DOHH2 (cell line): ENCODE measurements at regions not wholly inside any gene's neighbourhood (a gene's known extent, or its start where the extent isn't known, plus 50 kb on each side); places are given as distances from the start of the nearest gene placed in this dataset.

Experiments
- H3F3A ChIP-seq: fragments of 200-600 bp; sonication (generic), shearing (Covaris generic); 2 replicates; pipeline ENCODE4 v1.6.0; 2016; ENCODE audit warnings: antibody characterized with exemption, mild to moderate bottlenecking; ENCODE audit not compliant: control insufficient read depth, insufficient read depth
- H3K27ac ChIP-seq: fragments of 200-600 bp; sonication (generic); 2 replicates; pipeline ENCODE4 v1.5.1; 2014; ENCODE audit warnings: low read depth, mild to moderate bottlenecking, low read length, moderate library complexity
- H3K27me3 ChIP-seq: fragments of 200-600 bp; sonication (generic); 2 replicates; pipeline ENCODE4 v1.6.1; 2014; ENCODE audit warnings: mild to moderate bottlenecking, low read length, mixed read lengths; ENCODE audit not compliant: control insufficient read depth
- H3K36me3 ChIP-seq: fragments of 200-600 bp; sonication (generic); 2 replicates; pipeline ENCODE4 v1.6.1; 2014; ENCODE audit warnings: mild to moderate bottlenecking, low read length, moderate library complexity, mixed read lengths; ENCODE audit not compliant: control insufficient read depth
- H3K4me1 ChIP-seq: fragments of 200-600 bp; sonication (generic); 2 replicates; pipeline ENCODE4 v1.6.1; 2014; ENCODE audit warnings: mild to moderate bottlenecking, low read length, mixed read lengths; ENCODE audit not compliant: control insufficient read depth
- H3K4me2 ChIP-seq: fragments of 200-600 bp; sonication (generic); 2 replicates; pipeline ENCODE4 v1.6.0; 2014; ENCODE audit warnings: mild to moderate bottlenecking, low read length, moderate library complexity
- H3K4me3 ChIP-seq: fragments of 200-600 bp; sonication (generic); 2 replicates; pipeline ENCODE4 v1.5.1; 2014; ENCODE audit warnings: mild to moderate bottlenecking, low read length, mixed read lengths
- H3K79me2 ChIP-seq: fragments of 200-600 bp; sonication (generic); 2 replicates; pipeline ENCODE4 v1.6.1; 2014; ENCODE audit warnings: mild to moderate bottlenecking, low read length, mixed read lengths; ENCODE audit not compliant: control insufficient read depth
- H3K9me2 ChIP-seq: fragments of 200-600 bp; sonication (generic); replicated peaks from 2 replicates; pipeline ENCODE4 v1.6.1; 2014; ENCODE audit warnings: mild to moderate bottlenecking, low read length, mixed read lengths; ENCODE audit not compliant: control insufficient read depth
- H3K9me3 ChIP-seq: fragments of 200-600 bp; sonication (generic); 2 replicates; pipeline ENCODE4 v1.6.1; 2014; ENCODE audit warnings: antibody characterized with exemption, low read length, mixed read lengths; ENCODE audit not compliant: control insufficient read depth, insufficient read depth
- H4K20me1 ChIP-seq: fragments of 200-600 bp; sonication (generic); 2 replicates; pipeline ENCODE4 v1.6.0; 2014; ENCODE audit warnings: low read depth, mild to moderate bottlenecking, antibody characterized with exemption, low read length, moderate library complexity; ENCODE audit not compliant: control insufficient read depth, insufficient read depth
- CTCF ChIP-seq: fragments of 200-600 bp; sonication (generic); IDR thresholded peaks from one replicate; pipeline ENCODE4 v1.5.1; 2014; ENCODE audit warnings: antibody characterized with exemption, mild to moderate bottlenecking, low read depth, low read length; ENCODE audit not compliant: poor library complexity, severe bottlenecking
- EZH2phosphoT487 ChIP-seq: fragments of 200-600 bp; sonication (generic); IDR thresholded peaks from 2 replicates; pipeline ENCODE4 v1.6.1; 2017; ENCODE audit warnings: borderline replicate concordance, mild to moderate bottlenecking, antibody characterized with exemption, low read length, moderate library complexity, mixed read lengths

DNA sequence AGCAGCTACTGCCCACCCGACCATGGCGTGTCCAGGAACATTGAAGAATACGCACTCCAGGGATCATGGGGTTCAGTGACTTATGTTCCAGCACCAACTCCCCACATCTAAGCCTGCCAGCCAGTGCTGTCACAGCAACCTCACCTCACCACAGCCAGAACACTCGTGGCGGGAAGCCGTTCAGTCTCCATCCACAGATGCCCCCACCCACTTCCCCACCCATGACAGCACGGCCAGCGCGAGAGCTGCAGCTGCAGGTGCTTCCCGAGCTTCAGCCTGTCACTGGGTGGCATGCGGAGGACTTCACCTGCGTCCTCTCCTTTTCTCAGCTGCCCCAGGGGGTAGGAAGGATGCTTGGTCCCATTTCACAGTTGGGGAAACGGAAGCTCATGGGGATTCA is 50.3 kb downstream of the RBFOX3 start:
- Histone ChIP-seq H3K4me2 (no peak overlapping the region), H3K9me2 (no peaks in the 10 kb centered on the region), H3K79me2 (no peaks in the 10 kb centered on the region), H3F3A (no peaks in the 10 kb centered on the region), H3K9me3 (no peaks in the 10 kb centered on the region; the same call in 1 of the 2 replicates), H4K20me1 (no peaks in the 10 kb centered on the region), H3K4me3 (no peak overlapping the region), H3K27me3 (no peaks in the 10 kb centered on the region), H3K36me3 (no peaks in the 10 kb centered on the region), H3K27ac (no peak overlapping the region), H3K4me1 (no peaks in the 10 kb centered on the region)
- TF ChIP-seq CTCF (no peak), EZH2phosphoT487 (no peak)

GRCh38 chr17:79559111-79559887 is 51.6 kb downstream of the RBFOX3 start:
- Histone ChIP-seq H3K9me2 (no peaks in the 10 kb centered on the region), H3K79me2 (no peaks in the 10 kb centered on the region), H3K4me3 (no peak overlapping the region), H3K9me3 (no peaks in the 10 kb centered on the region; the same call in 1 of the 2 replicates), H3K36me3 (no peaks in the 10 kb centered on the region), H3K4me2 (no peak overlapping the region), H4K20me1 (no peaks in the 10 kb centered on the region), H3K27ac (no peak overlapping the region), H3F3A (no peaks in the 10 kb centered on the region), H3K27me3 (no peaks in the 10 kb centered on the region), H3K4me1 (no peaks in the 10 kb centered on the region)
- TF ChIP-seq CTCF (no peak), EZH2phosphoT487 (no peak)

- no peak for TF ChIP-seq EZH2phosphoT487
- no peak for TF ChIP-seq CTCF
- Histone ChIP-seq H3K9me3 (no peaks in the 10 kb centered on the region; the same call in 1 of the 2 replicates), H4K20me1 (no peaks in the 10 kb centered on the region), H3K4me3 (no peak overlapping the region), H3F3A (no peaks in the 10 kb centered on the region), H3K27ac (no peak overlapping the region), H3K9me2 (no peaks in the 10 kb centered on the region), H3K4me2 (no peak overlapping the region), H3K4me1 (no peaks in the 10 kb centered on the region), H3K36me3 (no peaks in the 10 kb centered on the region), H3K79me2 (no peaks in the 10 kb centered on the region), H3K27me3 (no peaks in the 10 kb centered on the region)
These were observed 52.6 kb downstream of the RBFOX3 start for GRCh38 chr17:79558091-79558900.
